ENCODE measurements at regions not wholly inside any gene's neighbourhood (a gene's known extent, or its start where the extent isn't known, plus 50 kb on each side); places are given as distances from the start of the nearest gene placed in this dataset.

DNA sequence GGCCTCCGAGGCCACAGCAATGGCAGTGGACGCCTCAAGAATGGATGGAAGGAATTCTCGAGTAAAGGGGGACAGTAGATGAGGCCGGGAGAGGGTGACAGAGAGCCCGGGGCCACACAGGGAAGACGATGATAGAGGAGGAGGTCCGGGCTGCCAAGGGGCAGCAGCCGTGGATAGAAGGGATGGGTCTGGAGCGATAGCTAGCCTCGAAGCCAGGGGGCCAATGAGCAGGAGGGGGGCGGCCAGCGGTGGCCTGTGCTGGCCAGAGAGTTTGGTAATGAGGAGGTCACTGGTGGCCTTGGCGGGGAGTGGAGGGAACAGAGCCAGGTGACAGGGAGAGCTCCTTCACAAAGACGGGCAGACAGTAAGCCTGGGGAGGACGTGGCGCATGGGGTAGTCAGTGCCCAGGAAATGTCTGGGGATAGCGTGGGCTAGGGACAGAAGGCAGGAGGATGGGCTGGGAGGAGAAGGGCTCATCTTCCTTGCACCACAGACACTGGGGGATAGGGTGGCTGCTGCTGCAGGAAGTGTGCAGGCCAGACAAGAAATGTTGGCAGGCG lies 87.8 kb upstream of the ASB18 start:
- H3K27ac Mint-ChIP-seq, result no peak overlapping the region

More for the DNA sequence above, 87.8 kb upstream of the ASB18 start:
- Histone ChIP-seq H4K20me1 (ENCODE audit: control insufficient read depth, insufficient read depth, low read length, poor library complexity, severe bottlenecking) (no peaks in the 10 kb centered on the region), H3K27me3 (replicated peaks in 1 of 4; ENCODE audit: control extremely low read depth in 1 of 4, control insufficient read depth in 3 of 4, insufficient read depth in 4 of 4, low read length in 3 of 4) (peaks cover 0 to 5% (median 0%) of the 10 kb centered on the region in 4 experiments), H3K4me2 (replicated peaks; ENCODE audit: low read depth, low read length, poor library complexity, severe bottlenecking) (no peak overlapping the region), H3K9ac (ENCODE audit: low read length) (no peak overlapping the region), H3K4me1 (ENCODE audit: control insufficient read depth in 2 of 2, insufficient read depth in 2 of 2, low read length in 2 of 2) (no peaks in the 10 kb centered on the region), H3K4me3 (ENCODE audit: control extremely low read depth in 1 of 5, extremely low read depth in 1 of 5, insufficient read depth in 1 of 5, low read depth in 2 of 5, low read length in 4 of 5) (no peak overlapping the region), H2AFZ (ENCODE audit: insufficient read depth, low read depth, low read length, poor library complexity, severe bottlenecking) (no peak overlapping the region), H3K36me3 (replicated peaks in 1 of 2; ENCODE audit: control extremely low read depth in 1 of 2, control insufficient read depth in 1 of 2, extremely low read depth in 1 of 2, insufficient read depth in 2 of 2, low read length in 1 of 2) (no peaks in the 10 kb centered on the region), H3K27ac (ENCODE audit: low read length in 2 of 2) (no peak overlapping the region), H3K79me2 (ENCODE audit: control insufficient read depth, insufficient read depth, low read length) (no peaks in the 10 kb centered on the region), H3K9me3 (ENCODE audit: control extremely low read depth in 1 of 3, control insufficient read depth in 2 of 3, insufficient read depth in 1 of 3, low read length in 2 of 3) (no peaks in the 10 kb centered on the region)
- Mint-ChIP-seq H3K4me3 (no peak overlapping the region), H3K4me1 (no peaks in the 10 kb centered on the region), H3K9me3 (ENCODE audit: insufficient read depth) (no peaks in the 10 kb centered on the region), H3K27me3 (peaks cover 26% of the 10 kb centered on the region)
- DNase-seq, result no peak
- intact Hi-C loops (cut with micrococcal nuclease), result no loop called here
- 88% methylated on average over 17 of the region's 18 CpGs for WGBS (ENCODE audit: insufficient coverage)
- ChIA-PET CTCF (interaction anchor here (2.1 to 8.4 kb wide), 8 partner anchors 9 to 721 kb away, joined by 6 to 86 read pairs (median 16); partner anchors contain the start of gene ACKR3), POLR2A (no interaction called here)
- ATAC-seq (ENCODE audit: low read depth), result no peak
- TF ChIP-seq EZH2 (IDR thresholded peaks at IDR 0.05; ENCODE audit: borderline replicate concordance, insufficient read depth, low read depth, low read length, poor library complexity, severe bottlenecking), result no peak
- TF ChIP-seq, protein P1, sequence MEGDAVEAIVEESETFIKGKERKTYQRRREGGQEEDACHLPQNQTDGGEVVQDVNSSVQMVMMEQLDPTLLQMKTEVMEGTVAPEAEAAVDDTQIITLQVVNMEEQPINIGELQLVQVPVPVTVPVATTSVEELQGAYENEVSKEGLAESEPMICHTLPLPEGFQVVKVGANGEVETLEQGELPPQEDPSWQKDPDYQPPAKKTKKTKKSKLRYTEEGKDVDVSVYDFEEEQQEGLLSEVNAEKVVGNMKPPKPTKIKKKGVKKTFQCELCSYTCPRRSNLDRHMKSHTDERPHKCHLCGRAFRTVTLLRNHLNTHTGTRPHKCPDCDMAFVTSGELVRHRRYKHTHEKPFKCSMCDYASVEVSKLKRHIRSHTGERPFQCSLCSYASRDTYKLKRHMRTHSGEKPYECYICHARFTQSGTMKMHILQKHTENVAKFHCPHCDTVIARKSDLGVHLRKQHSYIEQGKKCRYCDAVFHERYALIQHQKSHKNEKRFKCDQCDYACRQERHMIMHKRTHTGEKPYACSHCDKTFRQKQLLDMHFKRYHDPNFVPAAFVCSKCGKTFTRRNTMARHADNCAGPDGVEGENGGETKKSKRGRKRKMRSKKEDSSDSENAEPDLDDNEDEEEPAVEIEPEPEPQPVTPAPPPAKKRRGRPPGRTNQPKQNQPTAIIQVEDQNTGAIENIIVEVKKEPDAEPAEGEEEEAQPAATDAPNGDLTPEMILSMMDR (IDR thresholded peaks at IDR 0.05), result no peak

Measured in B cell (primary cell).